Transverse colon (tissue), 3 donors: ENCODE measurements at regions not wholly inside any gene's neighbourhood (a gene's known extent, or its start where the extent isn't known, plus 50 kb on each side); places are given as distances from the start of the nearest gene placed in this dataset.

Source experiments
- CTCF ChIP-seq, 5 experiments: fragments of 200-600 bp in 3 of 5; fragments of 450-650 bp in 2 of 5; sonication (generic) in 3 of 5; IDR thresholded peaks; 1 replicate in 2 of 5; 2 replicates in 3 of 5; pipeline ENCODE4 v1.5.1; 2016 to 2017; ENCODE audit warnings: antibody characterized with exemption in 5 of 5, inconsistent platforms in 3 of 5, mild to moderate bottlenecking in 2 of 5, moderate library complexity in 1 of 5
- POLR2A ChIP-seq: fragments of 450-650 bp; IDR thresholded peaks from one replicate; pipeline ENCODE4 v1.6.1; 2016; ENCODE audit warnings: antibody characterized with exemption, mild to moderate bottlenecking, moderate library complexity

DNA sequence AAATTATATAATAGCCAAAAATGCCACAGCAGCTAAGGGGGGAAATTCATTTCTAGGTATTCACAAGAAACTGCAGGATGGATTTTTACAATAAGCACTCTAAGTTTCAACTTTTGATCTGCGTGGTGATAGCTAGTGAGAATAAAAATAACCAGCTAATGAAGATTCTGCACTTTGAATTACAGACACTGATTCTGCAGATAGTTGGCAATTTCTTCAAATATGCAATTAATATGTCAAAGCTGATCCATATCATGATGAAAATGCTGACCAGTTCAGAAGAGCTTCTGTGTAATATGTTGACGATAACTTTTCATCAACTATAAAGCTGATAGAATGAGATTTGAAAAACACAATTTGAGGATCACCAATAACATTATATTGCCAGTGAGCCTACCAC, 1272.9 kb downstream of the EFNB2 start:
- no peak for TF ChIP-seq CTCF (IDR thresholded peaks at IDR 0.05)
- TF ChIP-seq POLR2A: no peak
